GM18858 (cell line): ENCODE measurements at regions not wholly inside any gene's neighbourhood (a gene's known extent, or its start where the extent isn't known, plus 50 kb on each side); places are given as distances from the start of the nearest gene placed in this dataset.
"Not testable (repeated sequence)": the region's sequence is repeated elsewhere in the genome, so short reads cannot be mapped to it uniquely, and the experiment has no call there.

Experiments used
- ATAC-seq: cut with Tn5 transposase; IDR thresholded peaks from one replicate; pipeline ENCODE4 v1.9.1; 2021; ENCODE audit not compliant: unreplicated experiment

DNA sequence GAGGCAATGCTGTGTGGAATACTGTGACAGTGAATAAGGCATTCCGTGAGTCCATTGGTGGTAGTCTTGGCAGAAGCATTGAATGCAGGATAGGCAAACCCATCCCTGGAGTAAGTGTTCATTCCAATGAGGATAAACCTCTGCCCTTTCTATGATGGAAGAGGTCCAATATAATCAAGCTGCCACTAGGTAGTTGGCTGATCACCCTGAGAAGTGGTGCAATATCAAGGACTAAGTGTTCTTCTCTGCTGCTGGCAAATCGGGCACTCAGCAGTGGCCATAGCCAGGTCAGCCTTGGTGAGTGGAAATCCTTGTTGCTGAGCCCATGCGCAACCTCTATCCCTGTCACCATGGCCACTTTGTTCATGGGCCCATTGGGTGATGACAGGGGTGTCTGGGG lies 70.1 kb downstream of the FBXO4 start:
- no peak for ATAC-seq

DNA sequence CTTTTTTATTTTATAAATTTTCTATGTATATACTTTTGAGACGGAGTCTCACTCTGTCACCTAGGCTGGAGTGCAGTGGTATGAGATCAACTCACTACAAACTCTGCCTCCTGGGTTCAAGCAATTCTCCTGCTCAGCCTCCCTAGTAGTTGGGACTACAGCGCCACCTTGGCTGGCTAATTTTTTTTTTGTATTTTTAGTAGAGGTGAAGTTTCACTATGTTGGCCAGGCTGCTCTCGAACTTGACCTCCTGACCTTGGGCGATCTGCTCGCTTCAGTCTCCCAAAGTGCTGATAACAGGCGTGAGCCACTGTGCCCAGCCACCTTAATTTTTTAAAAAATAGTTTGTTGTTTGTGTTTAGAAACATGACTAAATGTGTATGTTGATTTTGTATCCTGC lies 76.6 kb downstream of the FBXO4 start:
- ATAC-seq, result no peak

DNA sequence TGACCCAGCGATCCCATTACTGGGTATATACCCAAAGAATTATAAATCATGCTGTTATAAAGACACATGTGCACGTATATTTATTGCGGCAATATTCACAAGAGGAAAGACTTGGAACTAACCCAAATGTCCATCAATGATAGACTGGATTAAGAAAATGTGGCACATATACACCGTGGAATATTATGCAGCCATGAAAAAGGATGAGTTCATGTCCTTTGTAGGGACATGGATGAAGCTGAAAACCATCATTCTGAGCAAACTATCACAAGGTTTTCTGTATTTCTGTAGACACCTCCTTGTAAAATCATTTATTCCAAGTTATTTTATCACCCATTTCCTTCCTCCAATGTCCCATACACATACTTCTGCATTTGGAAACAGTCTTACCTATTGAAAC lies 78.8 kb downstream of the FBXO4 start:
- not testable (repeated sequence) for ATAC-seq

DNA sequence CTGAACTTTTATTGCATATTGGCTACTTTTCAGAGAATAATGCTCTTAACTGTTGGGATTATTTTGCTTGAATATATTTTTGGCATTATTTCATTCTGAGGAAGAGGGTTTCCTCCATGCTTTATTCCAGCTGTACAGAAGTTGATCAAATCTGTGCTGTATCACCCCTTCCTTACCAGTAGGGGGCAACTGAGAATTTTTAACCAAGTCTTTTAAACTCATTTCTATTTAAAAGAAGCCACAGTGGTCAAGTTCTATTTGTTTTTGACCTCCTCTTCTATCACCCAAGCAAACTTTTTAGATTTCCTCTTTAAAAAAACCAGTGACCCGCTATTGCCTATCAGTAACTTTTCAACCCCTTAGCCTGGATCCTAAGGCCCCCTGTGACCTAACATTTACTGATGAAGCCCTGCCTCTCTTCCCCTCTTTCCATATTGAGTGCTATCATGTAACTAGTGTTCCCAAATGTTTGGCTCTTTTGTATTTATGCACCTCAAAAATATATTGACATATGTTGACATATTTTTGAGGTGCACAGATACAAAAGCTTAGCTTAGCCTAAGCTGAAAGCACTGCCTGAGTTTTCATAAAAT lies 80.6 kb downstream of the FBXO4 start:
- ATAC-seq, result peak; percentile 59

DNA sequence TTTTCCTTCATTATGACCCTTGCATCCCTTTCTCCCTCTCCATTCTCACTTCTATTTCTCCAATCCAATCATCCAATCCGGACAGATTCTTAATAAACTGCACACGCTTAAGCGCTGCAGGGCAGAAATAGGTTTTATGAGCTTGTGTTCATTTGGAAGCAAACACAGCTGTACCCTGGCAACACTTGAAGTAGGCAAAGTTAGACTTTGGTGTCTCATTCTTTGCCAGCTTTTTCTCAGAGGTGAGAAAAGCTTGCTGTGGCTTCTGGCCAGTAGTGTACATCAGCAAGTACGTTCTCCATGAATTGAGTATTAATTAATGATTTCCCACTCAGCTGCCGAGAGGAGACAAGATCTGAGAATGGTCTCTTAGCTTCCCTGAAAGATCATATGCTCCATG lies 88.5 kb downstream of the FBXO4 start:
- ATAC-seq, result no peak

DNA sequence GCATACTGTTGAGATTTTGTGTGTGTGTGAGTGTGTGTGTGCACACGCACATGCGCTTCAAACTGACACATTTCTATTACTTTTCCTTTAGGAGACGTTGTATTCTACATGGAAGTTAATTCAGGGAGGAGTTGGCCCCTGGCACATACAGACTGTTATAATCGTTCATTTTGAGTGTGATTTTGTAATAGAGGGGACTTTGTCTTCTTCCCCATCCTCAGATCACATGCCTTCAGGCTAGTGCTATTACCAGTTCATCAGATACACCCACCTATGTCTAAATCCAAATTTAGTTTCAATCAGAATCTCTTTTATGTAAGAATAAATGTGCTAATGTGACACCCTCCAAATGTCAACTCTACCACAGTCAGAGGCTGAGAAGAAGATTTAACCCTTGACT lies 90.2 kb downstream of the FBXO4 start:
- no peak for ATAC-seq

DNA sequence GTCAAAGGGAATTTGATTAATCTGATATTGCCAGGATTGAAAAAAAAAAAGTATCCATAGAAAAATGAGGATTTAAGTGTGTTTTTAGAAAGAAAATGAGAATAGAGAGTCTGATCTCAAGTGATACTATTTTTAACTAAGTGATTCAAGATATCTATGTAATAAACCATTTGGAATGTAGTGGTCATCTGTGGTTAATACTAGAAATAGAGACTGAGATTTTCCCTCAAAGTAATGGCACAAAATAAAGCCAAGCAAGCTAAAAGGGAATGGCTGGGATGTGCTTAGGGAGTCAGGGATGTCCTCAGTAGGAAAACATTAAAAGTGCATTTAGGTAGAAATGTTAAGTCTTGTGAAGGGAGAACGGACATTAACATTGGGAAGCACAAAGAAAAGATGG lies 90.6 kb downstream of the FBXO4 start:
- ATAC-seq, result no peak

DNA sequence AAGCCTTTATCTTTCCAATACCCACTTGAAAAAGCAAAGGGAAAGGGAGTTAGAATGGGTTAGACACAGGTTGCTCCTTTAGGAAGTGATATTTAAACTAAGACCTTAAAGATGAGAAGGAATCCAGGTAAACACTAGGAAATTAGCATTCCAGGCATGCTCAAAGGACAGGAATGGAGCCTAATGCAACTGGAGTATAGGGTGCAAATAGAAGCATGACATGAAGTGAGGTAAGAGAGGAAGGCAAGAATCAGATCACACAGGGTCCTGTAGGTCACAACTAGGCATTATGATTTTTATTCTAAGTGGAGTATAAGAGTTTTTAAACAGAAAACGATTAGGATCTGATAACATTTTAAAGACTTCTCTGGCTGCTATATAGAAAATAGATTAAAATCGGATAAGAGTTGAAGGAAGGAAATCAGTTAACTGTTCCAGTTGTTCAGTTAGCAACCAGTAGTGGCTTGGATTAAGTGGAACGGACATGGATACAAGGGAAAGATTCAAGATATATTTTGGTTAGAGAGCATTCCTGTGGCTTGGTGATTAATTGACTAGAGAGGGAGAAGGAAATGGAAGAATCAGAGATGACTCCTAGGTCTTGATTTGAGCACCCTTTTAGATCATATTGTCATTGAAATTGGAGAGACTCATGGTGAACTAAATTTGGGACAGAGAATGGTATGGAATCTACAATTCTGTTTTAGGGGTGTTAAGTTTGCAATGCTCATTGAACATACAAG lies 95.9 kb downstream of the FBXO4 start:
- ATAC-seq, result no peak

DNA sequence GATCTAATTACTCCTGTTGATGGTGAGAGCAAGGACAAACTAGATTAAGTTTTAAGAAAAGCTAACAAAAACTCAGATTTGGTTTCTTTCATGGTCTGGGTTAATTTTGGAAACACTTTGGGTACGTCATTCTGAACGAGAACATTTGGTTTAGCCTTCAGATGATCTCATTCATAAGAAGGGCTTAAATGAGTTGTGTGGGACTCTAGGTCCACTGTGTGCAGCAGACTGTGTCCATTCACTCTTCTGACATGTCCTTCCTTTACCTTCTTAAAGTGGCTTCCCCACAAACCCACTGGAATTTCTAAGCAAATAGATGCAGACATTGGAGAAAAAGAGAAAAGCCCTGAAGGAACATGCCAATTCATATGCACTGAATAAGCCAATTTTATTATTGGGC lies 96.8 kb downstream of the FBXO4 start:
- ATAC-seq, result peak; percentile 41

DNA sequence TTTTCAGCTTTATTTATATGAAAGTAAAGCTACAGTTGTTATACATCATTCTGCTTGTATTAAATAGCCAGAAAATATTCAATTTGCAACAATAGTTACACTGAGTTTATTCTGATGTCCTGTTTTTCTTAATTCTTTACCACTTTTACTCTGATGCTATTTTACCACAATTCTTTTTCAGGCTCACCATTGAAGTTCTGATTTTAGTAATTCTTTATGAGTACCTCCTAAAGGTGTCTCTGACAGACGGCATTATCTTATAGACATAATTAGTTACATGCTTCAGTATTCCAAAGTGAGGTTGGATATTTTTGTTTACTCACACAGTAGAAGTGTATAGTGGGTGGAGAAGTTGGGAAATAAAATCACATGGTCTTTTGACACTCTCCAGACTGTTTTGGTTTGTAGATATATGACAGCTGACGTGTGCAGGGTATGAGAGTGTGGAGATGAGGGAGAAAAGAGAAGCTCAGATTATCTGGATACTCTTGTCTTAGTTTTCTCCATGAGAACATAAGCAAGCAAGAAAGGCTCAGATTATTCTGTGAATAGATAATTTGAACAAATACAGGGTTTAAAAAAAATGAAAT lies 97.4 kb downstream of the FBXO4 start:
- no peak for ATAC-seq

DNA sequence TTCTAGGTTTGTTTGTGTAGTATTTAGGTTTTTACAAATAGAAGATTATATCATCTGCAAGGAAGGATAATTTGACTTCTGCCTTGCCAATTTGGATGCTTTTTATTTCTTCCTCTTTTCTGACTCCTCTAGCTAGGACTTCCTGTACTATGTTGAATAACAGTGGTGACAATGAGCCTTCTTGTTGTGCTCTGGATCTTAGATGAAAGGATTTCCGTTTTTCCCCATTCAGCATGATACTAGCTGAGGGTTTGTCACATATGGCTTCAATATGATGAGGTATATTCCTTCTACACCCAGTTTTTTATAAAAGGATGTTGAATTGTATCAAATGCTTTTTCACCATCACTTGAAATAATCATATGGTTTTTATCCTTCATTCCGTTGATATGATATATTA lies 101.4 kb downstream of the FBXO4 start:
- ATAC-seq, result no peak

DNA sequence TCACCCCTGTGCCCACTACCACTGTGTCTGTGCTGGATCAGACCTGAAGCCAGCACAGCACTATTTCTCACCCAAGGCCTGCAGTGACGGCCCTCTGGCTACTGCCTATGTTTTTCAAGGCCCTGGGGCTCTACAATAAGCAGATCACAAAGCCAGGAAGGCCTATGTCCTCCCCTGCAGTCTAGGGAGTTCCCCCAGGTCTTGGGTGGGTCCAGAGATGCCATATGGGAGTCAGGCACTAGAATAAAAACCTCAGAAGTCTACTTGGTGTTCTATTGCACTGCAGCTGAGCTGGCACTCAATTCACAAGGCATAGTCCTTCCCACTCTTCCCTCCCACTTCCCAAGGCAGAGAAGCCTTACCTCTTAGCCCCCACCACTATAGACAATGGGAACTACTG lies 107.1 kb downstream of the FBXO4 start:
- ATAC-seq, result no peak

DNA sequence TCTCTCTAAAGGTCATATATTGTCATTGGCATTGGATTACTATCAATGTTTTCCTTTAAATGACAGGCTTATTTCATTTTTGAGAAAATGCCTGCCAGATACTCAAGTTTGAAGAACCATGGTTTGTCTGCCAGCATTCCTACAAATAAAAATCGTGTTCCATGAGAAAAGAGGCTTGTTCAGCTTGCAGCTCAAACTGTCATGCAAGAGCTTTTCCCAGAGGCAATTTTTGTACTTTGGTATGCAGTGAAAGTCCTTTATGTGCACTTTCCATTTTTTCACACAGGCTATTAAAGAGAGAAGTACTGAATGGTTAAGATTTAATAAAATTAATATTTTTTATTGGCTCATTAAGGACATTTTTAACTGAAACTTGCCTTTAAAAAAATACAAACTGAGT lies 110.4 kb downstream of the FBXO4 start:
- no peak for ATAC-seq

DNA sequence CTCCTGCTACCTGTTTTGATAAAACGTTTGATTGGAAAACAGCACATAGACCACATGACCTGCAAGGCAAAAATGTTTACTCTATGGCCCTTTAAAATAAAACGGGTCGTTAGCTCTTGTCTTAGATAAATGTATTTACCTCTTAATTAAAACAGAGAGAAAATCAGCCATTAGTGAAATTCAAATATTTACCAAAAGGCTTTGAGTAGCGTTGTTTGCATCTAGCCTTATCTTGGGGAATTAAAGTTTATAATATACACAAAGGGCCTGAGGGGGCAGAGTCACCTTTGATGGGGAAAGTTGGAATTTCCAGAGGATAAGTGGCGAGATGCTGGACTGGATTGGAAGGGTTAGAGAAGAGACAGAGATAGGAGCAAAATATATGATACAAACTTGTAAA lies 111.3 kb downstream of the FBXO4 start:
- ATAC-seq, result no peak

DNA sequence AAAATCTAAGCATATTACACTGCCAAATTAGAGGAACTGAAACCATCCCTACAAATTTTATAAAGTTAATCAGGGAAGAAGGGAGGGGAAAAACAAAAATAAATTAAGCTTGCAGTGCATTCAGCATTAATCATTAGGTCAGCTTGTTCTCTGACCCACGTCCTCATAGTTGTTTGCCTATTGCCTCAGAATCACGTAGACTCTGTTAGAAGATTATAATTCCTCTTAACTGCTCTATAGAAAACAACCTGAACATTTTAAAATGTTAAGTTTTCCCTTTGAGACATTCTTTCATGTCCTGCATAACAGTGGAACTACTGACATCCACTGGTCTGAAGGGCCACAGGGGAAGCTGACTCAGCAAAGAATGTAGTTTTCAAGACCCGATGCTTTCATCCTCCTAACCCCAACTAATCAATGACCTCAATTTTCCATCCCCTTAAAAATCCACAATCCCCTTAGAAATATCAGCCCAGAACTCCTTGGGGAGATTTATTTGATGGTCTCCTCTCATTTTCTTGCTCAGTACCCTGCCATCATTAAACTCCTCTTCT lies 112.4 kb downstream of the FBXO4 start:
- ATAC-seq, result no peak

DNA sequence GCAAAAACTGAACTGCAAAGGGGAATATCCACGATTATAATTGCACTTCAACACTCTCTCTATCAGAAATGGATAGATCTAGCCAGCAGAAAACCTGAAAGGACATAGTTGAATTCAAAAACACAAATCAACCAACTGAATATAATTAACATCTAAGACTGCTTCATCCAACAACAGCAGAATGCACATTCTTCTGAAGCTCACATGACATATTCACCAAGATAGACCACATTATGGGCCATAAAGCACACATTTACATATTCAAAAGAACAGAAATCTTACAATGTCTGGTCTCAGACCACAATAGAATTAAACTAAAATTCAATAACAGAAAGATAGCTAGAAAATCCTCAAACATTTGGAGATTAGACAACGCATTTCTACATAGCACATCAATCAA lies 118.3 kb downstream of the FBXO4 start:
- ATAC-seq, result no peak

DNA sequence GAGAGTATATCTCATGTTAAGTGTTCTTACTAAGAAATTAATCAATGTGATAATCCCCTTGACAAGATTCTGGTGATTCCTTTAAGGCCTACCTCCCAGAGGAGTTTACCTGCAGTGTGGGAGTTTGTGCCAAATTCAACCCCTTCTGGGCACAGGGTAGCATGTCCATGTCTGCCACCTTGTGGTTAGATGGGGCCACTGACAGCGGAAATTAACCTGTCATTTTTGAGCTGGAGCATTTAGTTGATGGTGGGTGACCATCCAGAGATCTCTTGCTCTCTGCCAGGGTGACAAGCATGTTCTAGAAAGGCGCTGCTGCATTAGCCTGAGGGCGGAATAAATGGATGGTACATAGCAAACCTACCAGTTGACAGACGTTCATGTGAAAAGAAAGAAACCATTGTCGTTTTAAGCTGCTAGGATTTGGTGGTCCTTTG lies 132.2 kb downstream of the FBXO4 start:
- ATAC-seq, result peak; percentile 89

DNA sequence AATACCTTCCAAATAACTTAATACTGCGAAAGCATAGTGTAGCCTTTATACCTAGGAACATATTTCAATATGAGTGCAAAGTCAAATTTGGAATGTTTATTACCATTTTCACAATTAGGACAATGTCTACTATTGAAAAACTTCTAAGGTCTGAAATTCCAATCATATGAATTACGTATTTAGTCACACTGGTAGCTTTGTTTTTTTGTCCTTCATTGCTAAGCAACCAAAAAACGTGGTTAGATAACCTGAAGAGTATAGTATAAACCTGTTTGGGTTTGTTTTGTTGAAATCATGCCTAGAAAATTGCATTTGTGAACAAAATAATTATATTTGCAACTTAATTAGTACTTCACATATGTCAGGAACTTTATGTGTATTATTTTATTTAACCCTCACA lies 134.2 kb downstream of the FBXO4 start:
- ATAC-seq, result no peak

DNA sequence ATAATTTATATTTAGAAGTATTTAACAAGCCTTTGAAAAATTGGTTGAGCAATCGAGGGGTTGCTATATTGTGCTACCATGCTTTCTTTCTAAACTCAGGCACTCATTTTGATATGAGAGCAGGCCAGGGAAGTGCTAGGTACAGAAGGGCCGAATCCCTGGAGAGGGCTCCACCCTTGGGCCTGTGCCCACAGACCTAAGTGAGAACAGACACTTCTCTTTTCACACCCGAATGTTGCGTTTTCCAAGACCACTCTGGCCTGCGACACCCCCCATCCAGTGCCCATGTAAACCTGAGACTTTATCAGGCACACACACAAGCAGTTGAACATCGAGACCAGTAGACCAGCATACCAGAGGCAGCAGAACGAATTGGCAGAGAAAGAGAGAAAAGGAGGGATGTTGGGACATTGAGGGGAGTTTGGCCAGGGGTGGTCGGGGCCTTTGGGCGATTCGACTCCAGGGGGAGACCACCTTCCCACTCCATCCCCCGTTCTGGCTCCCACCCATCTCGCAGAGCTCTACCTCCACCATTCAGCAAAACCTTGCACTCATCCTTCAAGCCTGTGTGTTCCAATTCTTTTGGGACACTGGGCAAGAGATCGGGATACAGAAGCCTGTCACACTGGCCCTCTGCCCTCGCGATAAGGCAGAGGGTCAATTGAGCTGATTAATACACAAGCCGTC lies 134.8 kb downstream of the FBXO4 start:
- ATAC-seq, result no peak

DNA sequence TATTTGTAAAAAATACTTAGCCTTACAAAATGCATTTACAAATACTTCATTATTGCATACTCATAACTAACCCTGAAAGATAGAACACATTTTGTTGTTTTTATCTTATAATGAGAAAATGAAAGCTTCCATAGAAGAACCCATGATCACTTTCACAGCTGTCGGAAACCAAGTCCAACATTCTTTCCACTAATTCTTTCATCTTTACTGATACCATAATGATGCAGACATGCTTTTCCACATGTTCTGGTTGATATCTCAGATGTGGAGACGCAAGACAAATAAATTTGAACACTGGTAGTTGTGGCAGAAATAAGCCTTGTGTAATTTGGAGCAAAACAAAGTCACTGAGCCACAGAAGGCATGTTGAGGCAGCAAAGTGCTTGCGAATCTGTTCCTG lies 136.0 kb downstream of the FBXO4 start:
- ATAC-seq, result no peak

DNA sequence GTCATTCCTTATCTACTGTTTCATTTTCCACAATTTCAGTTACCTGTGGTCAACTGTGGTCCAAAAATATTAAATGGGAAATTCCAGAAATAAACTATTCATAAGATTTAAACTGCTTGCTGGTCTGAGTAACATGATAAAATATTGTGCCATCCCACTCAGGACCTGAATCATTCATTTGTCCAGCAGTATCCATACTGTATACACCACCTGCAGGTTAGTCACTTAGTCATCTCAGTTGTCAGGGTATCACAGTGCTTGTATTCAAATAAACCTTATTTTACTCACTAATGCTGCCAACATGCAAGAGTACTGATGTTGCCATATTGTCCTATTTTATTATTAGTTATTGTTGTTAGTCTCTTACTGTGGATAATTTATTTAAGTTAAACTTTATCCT lies 139.7 kb downstream of the FBXO4 start:
- no peak for ATAC-seq

DNA sequence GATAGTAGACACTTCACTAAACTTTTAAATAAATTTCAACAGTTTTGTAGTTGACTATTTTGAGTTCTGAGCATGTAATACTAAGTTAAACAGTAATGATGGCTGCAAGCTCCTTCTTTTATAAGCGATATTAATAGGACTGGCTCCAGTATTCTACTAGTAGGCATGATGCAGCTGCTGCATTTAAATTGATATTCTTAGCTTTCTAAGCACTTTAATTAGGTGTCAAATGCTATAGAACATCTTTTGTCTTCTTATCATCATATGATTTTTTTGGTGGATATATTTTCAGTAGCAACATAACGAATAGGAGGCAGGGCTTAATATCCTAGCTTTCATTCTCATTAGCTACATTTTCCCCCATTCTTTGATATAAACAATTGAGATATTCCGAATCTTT lies 141.1 kb downstream of the FBXO4 start:
- no peak for ATAC-seq
